HG03097 (cell line): ENCODE measurements at regions not wholly inside any gene's neighbourhood (a gene's known extent, or its start where the extent isn't known, plus 50 kb on each side); places are given as distances from the start of the nearest gene placed in this dataset.
"Not testable (repeated sequence)": the region's sequence is repeated elsewhere in the genome, so short reads cannot be mapped to it uniquely, and the experiment has no call there.

Source experiments
- ATAC-seq: cut with Tn5 transposase; IDR thresholded peaks from one replicate; pipeline ENCODE4 v1.9.1; 2021; ENCODE audit not compliant: unreplicated experiment, low FRiP score

- no peak for ATAC-seq
These were observed 168.7 kb upstream of the GNAI1 start for GRCh38 chr7:79965946-79966345.

GRCh38 chr7:79964463-79964862 lies 170.2 kb upstream of the GNAI1 start:
- no peak for ATAC-seq

- no peak for ATAC-seq
These were observed 181.5 kb upstream of the GNAI1 start for GRCh38 chr7:79953130-79953529.

- no peak for ATAC-seq
These were observed 182.2 kb upstream of the GNAI1 start for GRCh38 chr7:79952399-79952798.

GRCh38 chr7:79951415-79951814 lies 183.2 kb upstream of the GNAI1 start:
- ATAC-seq: no peak

GRCh38 chr7:79949778-79950177 lies 184.9 kb upstream of the GNAI1 start:
- ATAC-seq: no peak

- ATAC-seq: no peak
These were observed 198.2 kb upstream of the GNAI1 start for GRCh38 chr7:79936281-79936983.

GRCh38 chr7:79934727-79935126 lies 199.9 kb upstream of the GNAI1 start:
- ATAC-seq: no peak

GRCh38 chr7:79933144-79933543 lies 201.5 kb upstream of the GNAI1 start:
- ATAC-seq: no peak

GRCh38 chr7:79930604-79931003 lies 204.0 kb upstream of the GNAI1 start:
- no peak for ATAC-seq

GRCh38 chr7:79927116-79927515 lies 207.5 kb upstream of the GNAI1 start:
- ATAC-seq: no peak

- ATAC-seq: no peak
These were observed 210.7 kb upstream of the GNAI1 start for GRCh38 chr7:79923953-79924352.

- ATAC-seq: no peak
These were observed 211.7 kb upstream of the GNAI1 start for GRCh38 chr7:79922894-79923293.

GRCh38 chr7:79921976-79922375 lies 212.7 kb upstream of the GNAI1 start:
- no peak for ATAC-seq

GRCh38 chr7:79918632-79919031 lies 216.0 kb upstream of the GNAI1 start:
- ATAC-seq: not testable (repeated sequence)

- ATAC-seq: not testable (repeated sequence)
These were observed 219.3 kb upstream of the GNAI1 start for GRCh38 chr7:79915346-79915745.

- no peak for ATAC-seq
These were observed 222.4 kb upstream of the GNAI1 start for GRCh38 chr7:79912213-79912633.

GRCh38 chr7:79911420-79911819 lies 223.2 kb upstream of the GNAI1 start:
- ATAC-seq: no peak

GRCh38 chr7:79909176-79909575 lies 225.5 kb upstream of the GNAI1 start:
- ATAC-seq: no peak

- ATAC-seq: no peak
These were observed 237.5 kb upstream of the GNAI1 start for GRCh38 chr7:79897166-79897565.

GRCh38 chr7:79893991-79894390 lies 240.6 kb upstream of the GNAI1 start:
- no peak for ATAC-seq

GRCh38 chr7:79882922-79883321 lies 251.7 kb upstream of the GNAI1 start:
- no peak for ATAC-seq

GRCh38 chr7:79880312-79880711 lies 254.3 kb upstream of the GNAI1 start:
- no peak for ATAC-seq
